ENCODE measurements at regions not wholly inside any gene's neighbourhood (a gene's known extent, or its start where the extent isn't known, plus 50 kb on each side); places are given as distances from the start of the nearest gene placed in this dataset.

DNA sequence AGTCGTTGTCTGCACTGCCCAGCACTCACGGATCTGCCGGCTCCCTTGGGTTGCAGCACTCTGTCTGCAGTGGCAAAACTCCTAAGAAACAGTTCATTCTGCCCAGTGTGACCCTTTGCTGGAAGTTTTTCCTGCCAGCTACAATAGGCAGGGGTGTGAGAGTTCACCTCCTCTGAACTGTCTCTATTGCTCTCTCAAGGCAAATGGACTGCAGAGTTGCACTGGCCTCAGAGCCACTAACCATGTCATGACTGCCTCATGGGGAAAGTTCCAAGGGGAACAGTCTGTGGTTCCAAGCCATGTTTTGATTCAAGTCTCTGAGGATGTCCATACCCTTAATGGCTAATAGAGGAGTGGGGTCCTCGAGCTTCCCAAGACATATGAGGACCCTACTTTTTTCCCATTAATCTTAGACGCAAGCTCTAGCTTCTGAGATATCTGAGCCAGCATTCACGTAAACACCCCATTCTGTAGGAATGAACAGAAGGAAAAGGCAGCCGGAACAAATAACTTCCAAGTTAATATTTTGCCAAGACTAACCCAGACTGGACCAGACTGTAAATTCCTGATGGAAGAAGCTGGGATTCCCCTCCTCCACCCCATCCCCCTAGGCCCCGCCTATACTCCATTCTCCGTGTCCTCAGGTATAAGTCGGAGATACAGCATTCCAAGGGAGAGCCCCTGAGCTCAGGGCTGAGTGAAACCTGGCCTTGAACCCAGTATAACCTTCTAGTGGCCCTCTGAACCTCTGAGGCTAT lies 93.8 kb upstream of the AKT3 start:
- Histone ChIP-seq H3K9me3 (no peaks in the 10 kb centered on the region), H3K27ac (ENCODE audit: low read depth in 2 of 2, low read length in 1 of 2) (no peak overlapping the region), H3K9me2 (no peaks in the 10 kb centered on the region), H3K79me2 (ENCODE audit: insufficient read depth) (no peaks in the 10 kb centered on the region), H3K4me1 (ENCODE audit: control insufficient read depth in 1 of 2, insufficient read depth in 2 of 2, low read depth in 1 of 2, low read length in 1 of 2) (peaks cover 0 to 8% of the 10 kb centered on the region in 2 experiments; a peak in 1 of 4 replicates), H3F3A (replicated peaks; ENCODE audit: insufficient read depth) (no peaks in the 10 kb centered on the region), H3K27me3 (ENCODE audit: insufficient read depth) (no peaks in the 10 kb centered on the region), H3K4me2 (no peak overlapping the region), H3K9ac (no peak overlapping the region), H3K4me3 (ENCODE audit: low read depth in 2 of 2, low read length in 1 of 2) (no peak overlapping the region), H3K36me3 (replicated peaks in 1 of 2; ENCODE audit: control insufficient read depth in 1 of 2, insufficient read depth in 2 of 2, low read length in 1 of 2) (no peaks in the 10 kb centered on the region), H4K20me1 (ENCODE audit: insufficient read depth) (no peaks in the 10 kb centered on the region), H2AFZ (ENCODE audit: low read depth) (no peak overlapping the region)
- ChIA-PET CTCF (no interaction called here), POLR2A (no interaction called here)
- WGBS (ENCODE audit: low lambda C conversion rate): 60% methylated on average over 10 of the region's 10 CpGs
- TF ChIP-seq EP300 (IDR thresholded peaks at IDR 0.05; ENCODE audit: borderline replicate concordance in 1 of 2, low read depth in 1 of 2, low read length in 1 of 2): no peak
- TF ChIP-seq FOXJ3 (CRISPR knock-in tag; IDR thresholded peaks at IDR 0.05): no peak
- TF ChIP-seq, protein P1, sequence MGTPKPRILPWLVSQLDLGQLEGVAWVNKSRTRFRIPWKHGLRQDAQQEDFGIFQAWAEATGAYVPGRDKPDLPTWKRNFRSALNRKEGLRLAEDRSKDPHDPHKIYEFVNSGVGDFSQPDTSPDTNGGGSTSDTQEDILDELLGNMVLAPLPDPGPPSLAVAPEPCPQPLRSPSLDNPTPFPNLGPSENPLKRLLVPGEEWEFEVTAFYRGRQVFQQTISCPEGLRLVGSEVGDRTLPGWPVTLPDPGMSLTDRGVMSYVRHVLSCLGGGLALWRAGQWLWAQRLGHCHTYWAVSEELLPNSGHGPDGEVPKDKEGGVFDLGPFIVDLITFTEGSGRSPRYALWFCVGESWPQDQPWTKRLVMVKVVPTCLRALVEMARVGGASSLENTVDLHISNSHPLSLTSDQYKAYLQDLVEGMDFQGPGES (IDR thresholded peaks at IDR 0.05; ENCODE audit: low read depth, low read length): no peak
- TF ChIP-seq YY1 (IDR thresholded peaks at IDR 0.05; ENCODE audit: low read depth): no peak
- TF ChIP-seq, protein P2, sequence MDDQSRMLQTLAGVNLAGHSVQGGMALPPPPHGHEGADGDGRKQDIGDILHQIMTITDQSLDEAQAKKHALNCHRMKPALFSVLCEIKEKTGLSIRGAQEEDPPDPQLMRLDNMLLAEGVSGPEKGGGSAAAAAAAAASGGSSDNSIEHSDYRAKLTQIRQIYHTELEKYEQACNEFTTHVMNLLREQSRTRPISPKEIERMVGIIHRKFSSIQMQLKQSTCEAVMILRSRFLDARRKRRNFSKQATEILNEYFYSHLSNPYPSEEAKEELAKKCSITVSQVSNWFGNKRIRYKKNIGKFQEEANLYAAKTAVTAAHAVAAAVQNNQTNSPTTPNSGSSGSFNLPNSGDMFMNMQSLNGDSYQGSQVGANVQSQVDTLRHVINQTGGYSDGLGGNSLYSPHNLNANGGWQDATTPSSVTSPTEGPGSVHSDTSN (IDR thresholded peaks at IDR 0.05): no peak
- TF ChIP-seq FOXM1 (IDR thresholded peaks at IDR 0.05; ENCODE audit: low read depth): no peak
- no peak for TF ChIP-seq RCOR1 (IDR thresholded peaks at IDR 0.05; ENCODE audit: low read length)
- no peak for TF ChIP-seq FOSL2 (IDR thresholded peaks at IDR 0.05; ENCODE audit: borderline replicate concordance, low read depth)
- TF ChIP-seq TAF1 (IDR thresholded peaks at IDR 0.05; ENCODE audit: borderline replicate concordance, low read depth, low read length): no peak
- TF ChIP-seq RAD21 (IDR thresholded peaks at IDR 0.05; ENCODE audit: low read length): no peak
- TF ChIP-seq GATA2 (CRISPR knock-in tag; IDR thresholded peaks at IDR 0.05): no peak
- no peak for TF ChIP-seq GABPA (IDR thresholded peaks at IDR 0.05; ENCODE audit: low read depth)
- TF ChIP-seq SMC3 (IDR thresholded peaks at IDR 0.05; ENCODE audit: low read depth, low read length): no peak
- DNase-seq: no peak

DNA sequence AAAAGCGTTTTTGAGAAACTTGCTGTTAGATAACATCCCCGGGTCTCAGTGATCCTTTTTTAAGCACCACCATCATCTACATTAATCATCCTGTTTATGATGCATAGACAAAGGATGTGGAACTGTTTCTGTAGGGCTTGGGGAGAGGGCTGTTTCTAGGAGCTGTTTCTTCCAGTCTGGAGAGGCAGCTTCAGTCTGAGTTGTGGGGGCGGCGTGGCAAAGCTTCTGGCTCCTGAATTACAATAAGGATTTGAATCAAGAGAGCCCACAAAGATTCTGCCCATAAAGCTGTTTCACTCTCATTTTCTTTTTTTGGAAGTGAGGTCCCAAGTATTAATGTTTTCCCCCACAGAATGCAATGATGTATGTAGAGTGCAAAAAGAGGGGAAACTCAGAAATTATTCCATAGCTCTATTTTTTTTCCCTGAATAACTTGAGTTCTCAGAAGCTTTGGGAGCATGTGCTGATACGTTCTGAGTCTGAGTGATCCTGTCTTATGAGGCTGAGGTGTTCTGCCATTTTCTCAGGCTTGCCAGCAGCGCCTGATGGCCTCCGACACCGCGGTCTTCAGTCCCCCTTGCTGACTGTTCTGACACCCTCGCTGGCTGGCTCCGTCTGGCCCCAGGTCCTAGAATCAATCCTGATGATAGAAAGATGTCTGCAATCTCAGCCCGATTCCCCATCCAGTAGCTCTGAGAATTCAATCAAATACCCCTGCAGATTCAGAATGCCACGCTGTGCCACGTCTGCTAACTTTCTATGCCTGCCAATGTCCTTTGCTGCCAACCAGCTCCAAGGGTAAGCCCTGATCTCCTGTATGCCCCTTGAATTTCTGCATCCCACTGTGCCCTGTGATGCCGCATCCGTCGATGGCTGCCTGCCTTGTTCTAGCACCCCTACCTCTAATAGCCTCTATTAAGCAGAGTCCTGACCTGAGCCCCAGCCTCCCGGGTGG lies 92.4 kb upstream of the AKT3 start:
- no peak overlapping the region for H3K27ac ChIP-seq (ENCODE audit: low read depth in 2 of 2, low read length in 1 of 2)
- H4K20me1 ChIP-seq (ENCODE audit: insufficient read depth): no peaks in the 10 kb centered on the region
- H3K9ac ChIP-seq: no peak overlapping the region
- H3K9me2 ChIP-seq: no peaks in the 10 kb centered on the region
- no peaks in the 10 kb centered on the region for H3F3A ChIP-seq (replicated peaks; ENCODE audit: insufficient read depth)
- DNase-seq: no peak
- WGBS (ENCODE audit: low lambda C conversion rate): 94% methylated on average over 17 of the region's 18 CpGs
- no peaks in the 10 kb centered on the region for H3K36me3 ChIP-seq (replicated peaks in 1 of 2; ENCODE audit: control insufficient read depth in 1 of 2, insufficient read depth in 2 of 2, low read length in 1 of 2)
- no peaks in the 10 kb centered on the region for H3K27me3 ChIP-seq (ENCODE audit: insufficient read depth)
- TF ChIP-seq MEF2A (IDR thresholded peaks at IDR 0.05; ENCODE audit: borderline replicate concordance, low read depth) (no peak), ELF1 (IDR thresholded peaks at IDR 0.05) (no peak), NFIC (IDR thresholded peaks at IDR 0.05; ENCODE audit: borderline replicate concordance) (no peak), YY1 (IDR thresholded peaks at IDR 0.05; ENCODE audit: low read depth) (no peak), TAF1 (IDR thresholded peaks at IDR 0.05; ENCODE audit: borderline replicate concordance, low read depth, low read length) (no peak), EZH2phosphoT487 (IDR thresholded peaks at IDR 0.05; ENCODE audit: borderline replicate concordance, low read depth) (no peak)
- TF ChIP-seq, protein P3, sequence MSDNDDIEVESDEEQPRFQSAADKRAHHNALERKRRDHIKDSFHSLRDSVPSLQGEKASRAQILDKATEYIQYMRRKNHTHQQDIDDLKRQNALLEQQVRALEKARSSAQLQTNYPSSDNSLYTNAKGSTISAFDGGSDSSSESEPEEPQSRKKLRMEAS (IDR thresholded peaks at IDR 0.05; ENCODE audit: low read depth): no peak
- TF ChIP-seq, protein P4, sequence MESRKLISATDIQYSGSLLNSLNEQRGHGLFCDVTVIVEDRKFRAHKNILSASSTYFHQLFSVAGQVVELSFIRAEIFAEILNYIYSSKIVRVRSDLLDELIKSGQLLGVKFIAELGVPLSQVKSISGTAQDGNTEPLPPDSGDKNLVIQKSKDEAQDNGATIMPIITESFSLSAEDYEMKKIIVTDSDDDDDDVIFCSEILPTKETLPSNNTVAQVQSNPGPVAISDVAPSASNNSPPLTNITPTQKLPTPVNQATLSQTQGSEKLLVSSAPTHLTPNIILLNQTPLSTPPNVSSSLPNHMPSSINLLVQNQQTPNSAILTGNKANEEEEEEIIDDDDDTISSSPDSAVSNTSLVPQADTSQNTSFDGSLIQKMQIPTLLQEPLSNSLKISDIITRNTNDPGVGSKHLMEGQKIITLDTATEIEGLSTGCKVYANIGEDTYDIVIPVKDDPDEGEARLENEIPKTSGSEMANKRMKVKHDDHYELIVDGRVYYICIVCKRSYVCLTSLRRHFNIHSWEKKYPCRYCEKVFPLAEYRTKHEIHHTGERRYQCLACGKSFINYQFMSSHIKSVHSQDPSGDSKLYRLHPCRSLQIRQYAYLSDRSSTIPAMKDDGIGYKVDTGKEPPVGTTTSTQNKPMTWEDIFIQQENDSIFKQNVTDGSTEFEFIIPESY (IDR thresholded peaks at IDR 0.05; ENCODE audit: borderline replicate concordance, low read depth): no peak
- no peak overlapping the region for H3K4me3 ChIP-seq (ENCODE audit: low read depth in 2 of 2, low read length in 1 of 2)
- no peaks in the 10 kb centered on the region for H3K79me2 ChIP-seq (ENCODE audit: insufficient read depth)
- POLR2A ChIA-PET: no interaction called here
- no peak overlapping the region for H3K4me2 ChIP-seq
- no peak overlapping the region for H2AFZ ChIP-seq (ENCODE audit: low read depth)
- CTCF ChIA-PET: no interaction called here
- H3K4me1 ChIP-seq (ENCODE audit: control insufficient read depth in 1 of 2, insufficient read depth in 2 of 2, low read depth in 1 of 2, low read length in 1 of 2): peaks cover 0 to 9% of the 10 kb centered on the region in 2 experiments; a peak in 1 of 4 replicates
- no peaks in the 10 kb centered on the region for H3K9me3 ChIP-seq
